Left hindlimb (tissue), 1 donor: ENCODE measurements at regions not wholly inside any gene's neighbourhood (a gene's known extent, or its start where the extent isn't known, plus 50 kb on each side); places are given as distances from the start of the nearest gene placed in this dataset.

Experiments
- DNase-seq: peaks from one replicate; pipeline ENCODE4 v3.0.0-alpha.2; 2018

- no peak for DNase-seq
These were observed 285.7 kb downstream of the ZEB1 start for GRCh38 chr10:31604646-31605170.

GRCh38 chr10:31604096-31604495, 285.1 kb downstream of the ZEB1 start:
- peak; percentile 75 for DNase-seq

- DNase-seq: peak; percentile 95
These were observed 284.4 kb downstream of the ZEB1 start for GRCh38 chr10:31603235-31604087.

- peak; percentile 84 for DNase-seq
These were observed 283.7 kb downstream of the ZEB1 start for GRCh38 chr10:31602541-31603234.

GRCh38 chr10:31601136-31601535, 282.1 kb downstream of the ZEB1 start:
- no peak for DNase-seq

GRCh38 chr10:31599626-31600504, 280.8 kb downstream of the ZEB1 start:
- no peak for DNase-seq

GRCh38 chr10:31596765-31597164, 277.7 kb downstream of the ZEB1 start:
- no peak for DNase-seq

GRCh38 chr10:31595992-31596391, 277.0 kb downstream of the ZEB1 start:
- no peak for DNase-seq

GRCh38 chr10:31594347-31594873, 275.4 kb downstream of the ZEB1 start:
- DNase-seq: no peak

- no peak for DNase-seq
These were observed 274.1 kb downstream of the ZEB1 start for GRCh38 chr10:31593124-31593523.

- no peak for DNase-seq
These were observed 272.6 kb downstream of the ZEB1 start for GRCh38 chr10:31591569-31591968.

GRCh38 chr10:31590023-31590800, 271.2 kb downstream of the ZEB1 start:
- no peak for DNase-seq

- DNase-seq: no peak
These were observed 268.7 kb downstream of the ZEB1 start for GRCh38 chr10:31587691-31588090.

GRCh38 chr10:31586723-31587638, 268.0 kb downstream of the ZEB1 start:
- no peak for DNase-seq

GRCh38 chr10:31584876-31585275, 265.9 kb downstream of the ZEB1 start:
- peak; percentile 44 for DNase-seq

GRCh38 chr10:31584098-31584631, 265.1 kb downstream of the ZEB1 start:
- no peak for DNase-seq

GRCh38 chr10:31583293-31583692, 264.3 kb downstream of the ZEB1 start:
- DNase-seq: no peak

GRCh38 chr10:31582365-31583052, 263.5 kb downstream of the ZEB1 start:
- no peak for DNase-seq

- DNase-seq: no peak
These were observed 262.8 kb downstream of the ZEB1 start for GRCh38 chr10:31581741-31582323.
